Endometrial microvascular endothelial cells (primary cell): ENCODE measurements at regions not wholly inside any gene's neighbourhood (a gene's known extent, or its start where the extent isn't known, plus 50 kb on each side); places are given as distances from the start of the nearest gene placed in this dataset.
"Not testable (repeated sequence)": the region's sequence is repeated elsewhere in the genome, so short reads cannot be mapped to it uniquely, and the experiment has no call there.

Experiments
- in situ Hi-C: cut with HindIII; loops from 2 replicates; pipeline ENCODE4 v1.10.0; 2017; ENCODE audit warnings: low sequenced_read_pairs, low pct_unique_long_range_greater_than_20kb; ENCODE audit errors: inconsistent ontology term

GRCh38 chr1:65020774-65021173, 54.4 kb upstream of the JAK1 start:
- in situ Hi-C loops: no loop called here

GRCh38 chr1:65021795-65022194, 55.4 kb upstream of the JAK1 start:
- in situ Hi-C loops: no loop called here

- in situ Hi-C loops: no loop called here
These were observed 55.9 kb upstream of the JAK1 start for GRCh38 chr1:65022216-65022615.

- in situ Hi-C loops: no loop called here
These were observed 59.4 kb upstream of the JAK1 start for GRCh38 chr1:65025794-65026193.

GRCh38 chr1:65026235-65026634, 59.9 kb upstream of the JAK1 start:
- in situ Hi-C loops: no loop called here

GRCh38 chr1:65027666-65028358, 61.5 kb upstream of the JAK1 start:
- in situ Hi-C loops: no loop called here

- in situ Hi-C loops: not testable (repeated sequence)
These were observed 63.1 kb upstream of the JAK1 start for GRCh38 chr1:65029434-65029833.

GRCh38 chr1:65034879-65035278, 68.5 kb upstream of the JAK1 start:
- in situ Hi-C loops: not testable (repeated sequence)

- in situ Hi-C loops: no loop called here
These were observed 70.3 kb upstream of the JAK1 start for GRCh38 chr1:65036570-65037051.

GRCh38 chr1:65039066-65039465, 72.7 kb upstream of the JAK1 start:
- in situ Hi-C loops: no loop called here

GRCh38 chr1:65039508-65039907, 73.2 kb upstream of the JAK1 start:
- in situ Hi-C loops: no loop called here

GRCh38 chr1:65042467-65042866, 76.1 kb upstream of the JAK1 start:
- in situ Hi-C loops: no loop called here

- in situ Hi-C loops: no loop called here
These were observed 78.1 kb upstream of the JAK1 start for GRCh38 chr1:65044411-65044810.

GRCh38 chr1:65045022-65045817, 78.9 kb upstream of the JAK1 start:
- in situ Hi-C loops: no loop called here

GRCh38 chr1:65048335-65048734, 82.0 kb upstream of the JAK1 start:
- in situ Hi-C loops: no loop called here

GRCh38 chr1:65049941-65050713, 83.8 kb upstream of the JAK1 start:
- in situ Hi-C loops: loop anchor here (25.0 kb wide), 1 partner anchor 637 kb away; no protein-coding TSS in a partner anchor

- in situ Hi-C loops: loop anchor here (25.0 kb wide), 1 partner anchor 637 kb away; no protein-coding TSS in a partner anchor
These were observed 84.4 kb upstream of the JAK1 start for GRCh38 chr1:65050735-65051134.

- in situ Hi-C loops: loop anchor here (25.0 kb wide), 1 partner anchor 633 kb away; no protein-coding TSS in a partner anchor
These were observed 88.1 kb upstream of the JAK1 start for GRCh38 chr1:65054481-65054880.

- in situ Hi-C loops: loop anchor here (25.0 kb wide), 1 partner anchor 632 kb away; no protein-coding TSS in a partner anchor
These were observed 89.4 kb upstream of the JAK1 start for GRCh38 chr1:65055747-65056146.
